HK-2 (cell line): ENCODE measurements at regions not wholly inside any gene's neighbourhood (a gene's known extent, or its start where the extent isn't known, plus 50 kb on each side); places are given as distances from the start of the nearest gene placed in this dataset.

Experiments used
- DNase-seq: peaks from one replicate; pipeline ENCODE4 v3.0.0-alpha.2; 2018; ENCODE audit not compliant: unreplicated experiment

- DNase-seq: no peak
Observed at GRCh38 chr2:136572335-136572734, 193.0 kb upstream of the THSD7B start.

- no peak for DNase-seq
Observed at GRCh38 chr2:136557203-136557602, 208.1 kb upstream of the THSD7B start.

GRCh38 chr2:136550181-136550580 is 215.2 kb upstream of the THSD7B start:
- no peak for DNase-seq

GRCh38 chr2:136539355-136539754 is 226.0 kb upstream of the THSD7B start:
- DNase-seq: no peak

- DNase-seq: no peak
Observed at GRCh38 chr2:136538489-136538888, 226.9 kb upstream of the THSD7B start.

GRCh38 chr2:136534811-136535210 is 230.5 kb upstream of the THSD7B start:
- DNase-seq: no peak

- DNase-seq: no peak
Observed at GRCh38 chr2:136532171-136532570, 233.2 kb upstream of the THSD7B start.

GRCh38 chr2:136531731-136532130 is 233.6 kb upstream of the THSD7B start:
- no peak for DNase-seq

GRCh38 chr2:136530146-136530545 is 235.2 kb upstream of the THSD7B start:
- DNase-seq: no peak

- DNase-seq: peak; percentile 9
Observed at GRCh38 chr2:136527560-136527959, 237.8 kb upstream of the THSD7B start.

- no peak for DNase-seq
Observed at GRCh38 chr2:136522724-136523123, 242.6 kb upstream of the THSD7B start.

- DNase-seq: no peak
Observed at GRCh38 chr2:136517716-136518115, 247.6 kb upstream of the THSD7B start.

- DNase-seq: no peak
Observed at GRCh38 chr2:136510244-136510643, 255.1 kb upstream of the THSD7B start.

- DNase-seq: no peak
Observed at GRCh38 chr2:136505462-136505861, 259.9 kb upstream of the THSD7B start.

GRCh38 chr2:136502660-136503059 is 262.7 kb upstream of the THSD7B start:
- no peak for DNase-seq

GRCh38 chr2:136497709-136498108 is 267.6 kb upstream of the THSD7B start:
- DNase-seq: no peak

GRCh38 chr2:136496966-136497365 is 268.4 kb upstream of the THSD7B start:
- no peak for DNase-seq

GRCh38 chr2:136495636-136496035 is 269.7 kb upstream of the THSD7B start:
- no peak for DNase-seq

- DNase-seq: no peak
Observed at GRCh38 chr2:136492901-136493300, 272.4 kb upstream of the THSD7B start.

- no peak for DNase-seq
Observed at GRCh38 chr2:136490100-136490499, 275.2 kb upstream of the THSD7B start.

GRCh38 chr2:136487421-136487820 is 277.9 kb upstream of the THSD7B start:
- no peak for DNase-seq

GRCh38 chr2:136486115-136486514 is 279.2 kb upstream of the THSD7B start:
- no peak for DNase-seq

GRCh38 chr2:136482966-136483365 is 282.4 kb upstream of the THSD7B start:
- no peak for DNase-seq

- no peak for DNase-seq
Observed at GRCh38 chr2:136482006-136482405, 283.3 kb upstream of the THSD7B start.

- no peak for DNase-seq
Observed at GRCh38 chr2:136479696-136480095, 285.6 kb upstream of the THSD7B start.
